Small intestine (tissue), 7 donors: ENCODE measurements at regions not wholly inside any gene's neighbourhood (a gene's known extent, or its start where the extent isn't known, plus 50 kb on each side); places are given as distances from the start of the nearest gene placed in this dataset.

Source experiments
- DNase-seq, 2 donors: peaks; one replicate each; pipeline versions ENCODE4 v3.0.0 to v3.0.0-alpha.2; 2013
- FAIRE-seq: peaks from 2 replicates; lab custom pipeline; 2012; peaks lifted over from hg19 to GRCh38; lab: Jason Lieb, UNC
- H3K27ac ChIP-seq, 3 donors: one replicate each; pipeline ENCODE4 v1.5.1; 2013; ENCODE audit warnings: low read length in 2 of 3, mild to moderate bottlenecking in 2 of 3, control low read depth in 1 of 3, inconsistent platforms in 1 of 3, low read depth in 1 of 3, moderate library complexity in 1 of 3
- H3K27me3 ChIP-seq, 3 donors: one replicate each; pipeline ENCODE4 v1.6.1; 2013; ENCODE audit warnings: low read length in 3 of 3, inconsistent platforms in 1 of 3; ENCODE audit not compliant: control insufficient read depth in 3 of 3, insufficient read depth in 3 of 3
- H3K36me3 ChIP-seq, 3 donors: one replicate each; pipeline ENCODE4 v1.6.1; 2013; ENCODE audit warnings: low read length in 3 of 3, inconsistent platforms in 1 of 3, low read depth in 1 of 3, mild to moderate bottlenecking in 1 of 3, moderate library complexity in 1 of 3; ENCODE audit not compliant: control insufficient read depth in 3 of 3, insufficient read depth in 2 of 3
- H3K4me1 ChIP-seq, 3 donors: one replicate each; pipeline ENCODE4 v1.6.1; 2013; ENCODE audit warnings: low read length in 2 of 3, inconsistent platforms in 1 of 3, low read depth in 1 of 3, mild to moderate bottlenecking in 1 of 3, moderate library complexity in 1 of 3; ENCODE audit not compliant: control insufficient read depth in 3 of 3, insufficient read depth in 2 of 3
- H3K4me3 ChIP-seq, 3 donors: one replicate each; pipeline ENCODE4 v1.5.1; 2013; ENCODE audit warnings: low read length in 3 of 3, control low read depth in 1 of 3, inconsistent platforms in 1 of 3, low read depth in 1 of 3, mild to moderate bottlenecking in 1 of 3, moderate library complexity in 1 of 3
- H3K9me3 ChIP-seq, 2 donors: one replicate each; pipeline ENCODE4 v1.6.1; 2013; ENCODE audit warnings: low read depth in 1 of 2, low read length in 1 of 2; ENCODE audit not compliant: control insufficient read depth in 2 of 2, insufficient read depth in 1 of 2
- WGBS, 3 donors: extraction: QIAGEN DNeasy Blood & Tissue Kit; methylation state at CpG; one replicate each; pipeline ENCODE4 v1.1.7; 2013; 5-methylcytosine and 5-hydroxymethylcytosine counted together
- donor health status: healthy with polysubstance abuse.
- donor health status: control.
- donor health status: control.
- donor health status: Bipolar disorder and iron deficiency.
- donor health status: healthy.

GRCh38 chr2:150729495-150729955 lies 242.1 kb upstream of the RND3 start:
- FAIRE-seq (no peak), DNase-seq (no peak)
- Histone ChIP-seq H3K27me3 (no peaks in the 10 kb centered on the region), H3K9me3 (peaks cover 0 to 4% of the 10 kb centered on the region in 2 donors), H3K4me1 (peaks cover 0 to 4% (median 0%) of the 10 kb centered on the region in 3 donors), H3K4me3 (no peak overlapping the region), H3K27ac (no peak overlapping the region), H3K36me3 (no peaks in the 10 kb centered on the region)
- WGBS, 3 donors, result 76 to 89% (median 86%) methylated on average over 4 of the region's 4 CpGs

- FAIRE-seq, result no peak
Measured at GRCh38 chr2:150718280-150718679, 230.8 kb upstream of the RND3 start.

GRCh38 chr2:150716186-150716585 lies 228.7 kb upstream of the RND3 start:
- no peaks in the 10 kb centered on the region for H3K27me3 ChIP-seq

More at GRCh38 chr2:150718280-150718679, 230.8 kb upstream of the RND3 start:
- WGBS, 3 donors, result 19 to 57% (median 20%) methylated on average over 1 of the region's 1 CpG
- Histone ChIP-seq H3K27ac (no peak overlapping the region), H3K9me3 (no peaks in the 10 kb centered on the region), H3K36me3 (no peaks in the 10 kb centered on the region), H3K4me1 (peaks cover 0 to 5% (median 0%) of the 10 kb centered on the region in 3 donors), H3K4me3 (no peak overlapping the region), H3K27me3 (no peaks in the 10 kb centered on the region)
- no peak for DNase-seq

DNA sequence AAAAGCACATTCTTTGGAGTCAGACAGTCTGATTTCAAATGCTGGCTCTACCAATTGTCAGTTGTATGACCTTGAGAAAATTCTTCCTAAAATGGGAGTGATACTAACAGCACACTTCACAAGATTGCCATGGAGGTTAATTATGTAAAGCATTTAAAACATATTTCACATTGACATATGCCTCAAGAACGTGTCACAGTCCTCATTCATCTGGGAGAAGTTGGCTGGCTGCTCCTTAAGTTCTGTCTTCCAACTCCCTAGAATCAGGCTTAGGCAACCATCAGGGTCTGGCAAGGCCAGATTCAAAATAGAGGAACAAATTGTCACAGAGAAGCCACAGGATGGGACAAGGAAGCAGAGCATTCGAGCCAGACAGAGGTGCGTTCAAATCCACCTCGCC lies 228.0 kb upstream of the RND3 start:
- Histone ChIP-seq H3K27me3 (no peaks in the 10 kb centered on the region), H3K27ac (no peak overlapping the region), H3K4me1 (peaks cover 0 to 9% (median 0%) of the 10 kb centered on the region in 3 donors), H3K36me3 (no peaks in the 10 kb centered on the region), H3K4me3 (no peak overlapping the region), H3K9me3 (no peaks in the 10 kb centered on the region)
- WGBS, 3 donors, result 74 to 80% (median 76%) methylated on average over 4 of the region's 4 CpGs
- no peak for FAIRE-seq
- no peak for DNase-seq

More at GRCh38 chr2:150716186-150716585, 228.7 kb upstream of the RND3 start:
- Histone ChIP-seq H3K27ac (no peak overlapping the region), H3K9me3 (no peaks in the 10 kb centered on the region), H3K4me1 (peaks cover 0 to 9% (median 0%) of the 10 kb centered on the region in 3 donors), H3K4me3 (no peak overlapping the region), H3K36me3 (no peaks in the 10 kb centered on the region)
- 69 to 96% (median 89%) methylated on average over 1 of the region's 1 CpG for WGBS, 3 donors
- FAIRE-seq, result no peak
- DNase-seq, result no peak

GRCh38 chr2:150710916-150711315 lies 223.4 kb upstream of the RND3 start:
- 72 to 80% (median 75%) methylated on average over 2 of the region's 2 CpGs for WGBS, 3 donors
- no peak overlapping the region for H3K27ac ChIP-seq
- DNase-seq (no peak), FAIRE-seq (no peak)
- H3K4me3 ChIP-seq, result no peak overlapping the region
- no peaks in the 10 kb centered on the region for H3K36me3 ChIP-seq
- no peaks in the 10 kb centered on the region for H3K27me3 ChIP-seq
- H3K4me1 ChIP-seq, result peaks cover 0 to 9% (median 0%) of the 10 kb centered on the region in 3 donors
- no peaks in the 10 kb centered on the region for H3K9me3 ChIP-seq

DNA sequence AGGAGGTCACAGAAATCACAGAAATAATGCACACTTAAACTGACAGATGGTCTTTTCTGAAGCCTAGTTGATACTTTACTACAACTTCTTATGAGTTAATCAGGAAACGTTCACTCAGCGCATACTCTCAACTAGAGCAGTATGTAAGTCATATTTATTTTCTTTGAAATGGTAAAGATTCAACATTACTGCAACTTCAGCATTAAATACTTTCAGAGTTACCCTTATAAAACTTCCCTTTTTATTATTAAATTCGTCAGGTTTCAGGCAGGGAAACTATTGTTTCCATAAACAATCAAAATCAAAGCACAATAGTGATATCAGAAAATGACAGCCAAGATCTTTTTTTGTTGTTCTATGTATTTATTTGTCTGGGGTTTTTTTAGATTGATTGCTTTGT lies 222.6 kb upstream of the RND3 start:
- Histone ChIP-seq H3K9me3 (no peaks in the 10 kb centered on the region), H3K36me3 (no peaks in the 10 kb centered on the region), H3K27ac (no peak overlapping the region), H3K27me3 (no peaks in the 10 kb centered on the region), H3K4me3 (no peak overlapping the region), H3K4me1 (peaks cover 0 to 9% (median 0%) of the 10 kb centered on the region in 3 donors)
- 67 to 78% (median 74%) methylated on average over 3 of the region's 3 CpGs for WGBS, 3 donors
- FAIRE-seq (no peak), DNase-seq (no peak)

GRCh38 chr2:150706561-150706960 lies 219.1 kb upstream of the RND3 start:
- H3K9me3 ChIP-seq, result no peaks in the 10 kb centered on the region
- 91 to 94% (median 91%) methylated on average over 2 of the region's 2 CpGs for WGBS, 3 donors
- H3K4me1 ChIP-seq, result no peaks in the 10 kb centered on the region
- DNase-seq (no peak), FAIRE-seq (no peak)
- H3K4me3 ChIP-seq, result no peak overlapping the region
- H3K27ac ChIP-seq, result no peak overlapping the region
- no peaks in the 10 kb centered on the region for H3K36me3 ChIP-seq
- H3K27me3 ChIP-seq, result no peaks in the 10 kb centered on the region

- no peak overlapping the region for H3K27ac ChIP-seq
- 70 to 77% (median 72%) methylated on average over 2 of the region's 2 CpGs for WGBS, 3 donors
- H3K36me3 ChIP-seq, result no peaks in the 10 kb centered on the region
- FAIRE-seq (no peak), DNase-seq (no peak)
- no peaks in the 10 kb centered on the region for H3K4me1 ChIP-seq
- H3K4me3 ChIP-seq, result no peak overlapping the region
- H3K27me3 ChIP-seq, result no peaks in the 10 kb centered on the region
- H3K9me3 ChIP-seq, result no peaks in the 10 kb centered on the region
Measured at GRCh38 chr2:150705767-150706166, 218.3 kb upstream of the RND3 start.

GRCh38 chr2:150705357-150705756 lies 217.9 kb upstream of the RND3 start:
- Histone ChIP-seq H3K27ac (no peak overlapping the region), H3K27me3 (no peaks in the 10 kb centered on the region), H3K36me3 (no peaks in the 10 kb centered on the region), H3K4me1 (no peaks in the 10 kb centered on the region), H3K4me3 (no peak overlapping the region), H3K9me3 (no peaks in the 10 kb centered on the region)
- WGBS, 3 donors, result 67 to 86% (median 67%) methylated on average over 2 of the region's 2 CpGs
- DNase-seq (no peak), FAIRE-seq (no peak)
